HL-60 (cell line): ENCODE measurements at regions not wholly inside any gene's neighbourhood (a gene's known extent, or its start where the extent isn't known, plus 50 kb on each side); places are given as distances from the start of the nearest gene placed in this dataset.
"Not testable (repeated sequence)": the region's sequence is repeated elsewhere in the genome, so short reads cannot be mapped to it uniquely, and the experiment has no call there.

Source experiments
- DNase-seq, 2 experiments: peaks; one replicate each; pipeline ENCODE4 v3.0.0-alpha.2; 2010 to 2020; ENCODE audit warnings: low read depth in 1 of 2, low spot score in 1 of 2
- H3K27ac ChIP-seq: fragments of 250-450 bp; sonication (Bioruptor Pico); replicated peaks from 2 replicates; pipeline ENCODE4 v1.5.1; 2020; ENCODE audit warnings: mild to moderate bottlenecking, moderate library complexity
- H3K27me3 ChIP-seq: fragments of 250-450 bp; sonication (Bioruptor Pico); 2 replicates; pipeline ENCODE4 v1.5.1; 2021; ENCODE audit warnings: mild to moderate bottlenecking, moderate library complexity; ENCODE audit not compliant: insufficient read depth, poor library complexity, severe bottlenecking
- H3K4me3 ChIP-seq: replicated peaks from 2 replicates; pipeline ENCODE4 v1.5.1; 2011; ENCODE audit warnings: mild to moderate bottlenecking, control low read depth, low read length; ENCODE audit not compliant: insufficient read depth
- GABPA ChIP-seq: IDR thresholded peaks from 2 replicates; pipeline ENCODE4 v1.6.1; 2012; ENCODE audit warnings: low read depth
- POLR2AphosphoS5 ChIP-seq: IDR thresholded peaks from 2 replicates; pipeline ENCODE4 v1.6.1; 2012; ENCODE audit warnings: low read depth
- SPI1 ChIP-seq: IDR thresholded peaks from 2 replicates; pipeline ENCODE4 v1.6.1; 2012; ENCODE audit warnings: low read depth, mild to moderate bottlenecking, borderline replicate concordance
- TF ChIP-seq, protein P1 (sequence below): IDR thresholded peaks from one replicate; pipeline ENCODE4 v1.5.1; 2011; ENCODE audit warnings: low read length, control low read depth, inconsistent platforms; ENCODE audit not compliant: insufficient read depth
- TF ChIP-seq, protein P2 (sequence below): IDR thresholded peaks from 2 replicates; pipeline ENCODE4 v1.6.1; 2012; ENCODE audit warnings: low read depth; ENCODE audit not compliant: insufficient replicate concordance

DNA sequence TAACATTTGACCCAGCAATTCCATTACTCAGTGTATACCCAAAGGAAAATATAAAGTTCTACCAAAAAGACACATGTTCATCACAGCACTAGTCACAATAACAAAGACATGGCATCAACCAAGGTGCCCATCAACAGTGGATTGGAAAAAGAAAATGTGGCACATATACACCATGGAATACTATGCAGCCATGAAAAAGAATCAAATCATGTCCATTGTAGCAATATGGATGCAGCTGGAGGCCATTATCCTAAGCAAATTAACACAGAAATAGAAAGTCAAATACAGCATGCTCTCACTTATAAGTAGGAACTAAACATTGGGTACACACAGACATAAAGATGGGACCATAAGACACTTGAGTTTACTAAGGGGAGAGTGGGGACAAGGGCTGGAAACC lies 441.9 kb upstream of the ID4 start:
- TF ChIP-seq, protein P1, sequence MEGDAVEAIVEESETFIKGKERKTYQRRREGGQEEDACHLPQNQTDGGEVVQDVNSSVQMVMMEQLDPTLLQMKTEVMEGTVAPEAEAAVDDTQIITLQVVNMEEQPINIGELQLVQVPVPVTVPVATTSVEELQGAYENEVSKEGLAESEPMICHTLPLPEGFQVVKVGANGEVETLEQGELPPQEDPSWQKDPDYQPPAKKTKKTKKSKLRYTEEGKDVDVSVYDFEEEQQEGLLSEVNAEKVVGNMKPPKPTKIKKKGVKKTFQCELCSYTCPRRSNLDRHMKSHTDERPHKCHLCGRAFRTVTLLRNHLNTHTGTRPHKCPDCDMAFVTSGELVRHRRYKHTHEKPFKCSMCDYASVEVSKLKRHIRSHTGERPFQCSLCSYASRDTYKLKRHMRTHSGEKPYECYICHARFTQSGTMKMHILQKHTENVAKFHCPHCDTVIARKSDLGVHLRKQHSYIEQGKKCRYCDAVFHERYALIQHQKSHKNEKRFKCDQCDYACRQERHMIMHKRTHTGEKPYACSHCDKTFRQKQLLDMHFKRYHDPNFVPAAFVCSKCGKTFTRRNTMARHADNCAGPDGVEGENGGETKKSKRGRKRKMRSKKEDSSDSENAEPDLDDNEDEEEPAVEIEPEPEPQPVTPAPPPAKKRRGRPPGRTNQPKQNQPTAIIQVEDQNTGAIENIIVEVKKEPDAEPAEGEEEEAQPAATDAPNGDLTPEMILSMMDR = no peak
- Histone ChIP-seq H3K4me3 (no peak overlapping the region), H3K27me3 (no peaks in the 10 kb centered on the region), H3K27ac (no peak overlapping the region)
- DNase-seq = no peak

DNA sequence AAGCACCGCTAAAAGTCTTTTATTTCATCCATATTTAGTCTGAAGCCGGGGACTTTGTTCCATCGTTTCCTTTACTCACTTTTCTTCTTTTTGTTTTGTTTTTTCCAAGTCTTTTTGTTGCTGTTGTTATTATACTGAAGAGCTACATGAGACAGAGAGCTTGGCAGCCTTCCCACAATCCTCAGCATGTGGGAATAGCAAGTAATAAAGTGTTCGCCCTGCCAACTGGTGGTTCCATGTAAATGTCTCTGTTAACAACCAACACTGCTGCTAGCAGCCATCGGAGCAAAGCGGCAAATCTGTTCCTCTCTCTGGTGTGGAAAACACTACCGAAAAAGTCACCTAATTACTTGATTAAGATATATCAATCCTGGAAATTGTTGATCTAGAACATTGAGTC lies 437.8 kb upstream of the ID4 start:
- H3K4me3 ChIP-seq = no peak overlapping the region
- no peak overlapping the region for H3K27ac ChIP-seq
- no peak for TF ChIP-seq GABPA
- TF ChIP-seq, protein P2, sequence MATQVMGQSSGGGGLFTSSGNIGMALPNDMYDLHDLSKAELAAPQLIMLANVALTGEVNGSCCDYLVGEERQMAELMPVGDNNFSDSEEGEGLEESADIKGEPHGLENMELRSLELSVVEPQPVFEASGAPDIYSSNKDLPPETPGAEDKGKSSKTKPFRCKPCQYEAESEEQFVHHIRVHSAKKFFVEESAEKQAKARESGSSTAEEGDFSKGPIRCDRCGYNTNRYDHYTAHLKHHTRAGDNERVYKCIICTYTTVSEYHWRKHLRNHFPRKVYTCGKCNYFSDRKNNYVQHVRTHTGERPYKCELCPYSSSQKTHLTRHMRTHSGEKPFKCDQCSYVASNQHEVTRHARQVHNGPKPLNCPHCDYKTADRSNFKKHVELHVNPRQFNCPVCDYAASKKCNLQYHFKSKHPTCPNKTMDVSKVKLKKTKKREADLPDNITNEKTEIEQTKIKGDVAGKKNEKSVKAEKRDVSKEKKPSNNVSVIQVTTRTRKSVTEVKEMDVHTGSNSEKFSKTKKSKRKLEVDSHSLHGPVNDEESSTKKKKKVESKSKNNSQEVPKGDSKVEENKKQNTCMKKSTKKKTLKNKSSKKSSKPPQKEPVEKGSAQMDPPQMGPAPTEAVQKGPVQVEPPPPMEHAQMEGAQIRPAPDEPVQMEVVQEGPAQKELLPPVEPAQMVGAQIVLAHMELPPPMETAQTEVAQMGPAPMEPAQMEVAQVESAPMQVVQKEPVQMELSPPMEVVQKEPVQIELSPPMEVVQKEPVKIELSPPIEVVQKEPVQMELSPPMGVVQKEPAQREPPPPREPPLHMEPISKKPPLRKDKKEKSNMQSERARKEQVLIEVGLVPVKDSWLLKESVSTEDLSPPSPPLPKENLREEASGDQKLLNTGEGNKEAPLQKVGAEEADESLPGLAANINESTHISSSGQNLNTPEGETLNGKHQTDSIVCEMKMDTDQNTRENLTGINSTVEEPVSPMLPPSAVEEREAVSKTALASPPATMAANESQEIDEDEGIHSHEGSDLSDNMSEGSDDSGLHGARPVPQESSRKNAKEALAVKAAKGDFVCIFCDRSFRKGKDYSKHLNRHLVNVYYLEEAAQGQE = no peak
- no peak for TF ChIP-seq SPI1
- TF ChIP-seq, protein P1 = no peak
- TF ChIP-seq POLR2AphosphoS5 = no peak
- DNase-seq = no peak
- no peaks in the 10 kb centered on the region for H3K27me3 ChIP-seq

DNA sequence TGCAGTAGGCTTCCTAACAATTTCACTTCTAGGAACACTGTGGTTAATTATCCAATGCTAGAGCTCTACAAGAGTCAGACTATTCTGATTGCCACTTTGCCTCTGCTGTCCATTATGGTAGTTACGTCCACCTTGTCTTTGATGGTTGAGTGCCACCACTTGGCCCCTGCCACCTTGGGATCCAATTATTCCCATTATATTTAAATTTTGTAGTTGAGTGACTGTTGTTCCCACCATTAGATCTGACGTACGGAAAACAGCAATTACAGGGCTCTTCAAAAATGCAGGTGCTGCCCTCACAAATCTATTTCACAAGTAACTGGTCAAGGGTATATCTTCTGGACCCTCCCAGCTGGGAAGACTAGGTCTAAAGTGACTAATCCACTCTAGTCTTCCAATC lies 432.3 kb upstream of the ID4 start:
- H3K27me3 ChIP-seq, H3K27ac ChIP-seq, DNase-seq, H3K4me3 ChIP-seq: not testable (repeated sequence)

DNA sequence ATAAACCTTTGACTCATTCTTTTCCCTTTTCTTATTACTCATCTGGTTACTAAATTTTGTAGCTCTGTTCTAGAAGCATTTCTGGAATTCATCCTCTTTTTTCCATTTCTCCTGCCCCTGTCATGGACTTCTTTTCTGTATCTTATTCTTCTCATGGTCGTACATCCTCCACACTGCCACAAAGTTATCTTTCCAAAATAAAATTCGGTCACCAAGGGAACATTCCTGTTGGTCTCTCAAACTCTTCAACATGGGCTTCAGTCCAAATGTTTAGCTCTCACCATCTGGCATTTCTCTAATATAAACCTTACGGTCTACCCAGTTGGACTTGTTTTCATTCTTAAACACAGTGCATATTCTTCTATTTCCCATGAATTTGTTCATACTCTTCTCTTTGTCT lies 428.8 kb upstream of the ID4 start:
- DNase-seq = no peak
- Histone ChIP-seq H3K27ac (no peak overlapping the region), H3K27me3 (no peaks in the 10 kb centered on the region), H3K4me3 (no peak overlapping the region)
- no peak for TF ChIP-seq SPI1
- TF ChIP-seq, protein P2 = no peak
- TF ChIP-seq GABPA = no peak
- TF ChIP-seq POLR2AphosphoS5 = no peak
- TF ChIP-seq, protein P1 = no peak
